ENCODE measurements at regions not wholly inside any gene's neighbourhood (a gene's known extent, or its start where the extent isn't known, plus 50 kb on each side); places are given as distances from the start of the nearest gene placed in this dataset.

GRCh38 chr12:34287437-34287836 lies 265.1 kb downstream of the ALG10 start:
- TF ChIP-seq CTCF (IDR thresholded peaks at IDR 0.05) = no peak
- TF ChIP-seq POLR2A (IDR thresholded peaks at IDR 0.05) = no peak
